Spleen (tissue), 7 donors: ENCODE measurements at regions not wholly inside any gene's neighbourhood (a gene's known extent, or its start where the extent isn't known, plus 50 kb on each side); places are given as distances from the start of the nearest gene placed in this dataset.

Source experiments
- POLR2AphosphoS5 ChIP-seq, 3 donors: sonication (generic); formaldehyde crosslinking; IDR thresholded peaks; one replicate each; pipeline ENCODE4 v1.5.1; 2017; ENCODE audit warnings: antibody characterized with exemption in 3 of 3
- TF ChIP-seq, protein P1 (sequence below), 11 experiments: fragments of 200-600 bp in 7 of 11; fragments of 450-650 bp in 4 of 11; sonication (generic) in 4 of 11; IDR thresholded peaks in 8 of 11; conservative IDR thresholded peaks in 3 of 11; 1 replicate in 7 of 11; 2 replicates in 4 of 11; pipeline versions ENCODE4 v1.4.0 to v1.8.0; 2016 to 2021; ENCODE audit warnings: antibody characterized with exemption in 11 of 11, inconsistent platforms in 4 of 11, mild to moderate bottlenecking in 1 of 11
- donor health status: DM: no; HTN: no; CAD: no; lungs with moderate emphysema.
- donor health status: DM: no; HTN: no; CAD: no.
- donor health status: DM: no; HTN: no; CAD: no.

DNA sequence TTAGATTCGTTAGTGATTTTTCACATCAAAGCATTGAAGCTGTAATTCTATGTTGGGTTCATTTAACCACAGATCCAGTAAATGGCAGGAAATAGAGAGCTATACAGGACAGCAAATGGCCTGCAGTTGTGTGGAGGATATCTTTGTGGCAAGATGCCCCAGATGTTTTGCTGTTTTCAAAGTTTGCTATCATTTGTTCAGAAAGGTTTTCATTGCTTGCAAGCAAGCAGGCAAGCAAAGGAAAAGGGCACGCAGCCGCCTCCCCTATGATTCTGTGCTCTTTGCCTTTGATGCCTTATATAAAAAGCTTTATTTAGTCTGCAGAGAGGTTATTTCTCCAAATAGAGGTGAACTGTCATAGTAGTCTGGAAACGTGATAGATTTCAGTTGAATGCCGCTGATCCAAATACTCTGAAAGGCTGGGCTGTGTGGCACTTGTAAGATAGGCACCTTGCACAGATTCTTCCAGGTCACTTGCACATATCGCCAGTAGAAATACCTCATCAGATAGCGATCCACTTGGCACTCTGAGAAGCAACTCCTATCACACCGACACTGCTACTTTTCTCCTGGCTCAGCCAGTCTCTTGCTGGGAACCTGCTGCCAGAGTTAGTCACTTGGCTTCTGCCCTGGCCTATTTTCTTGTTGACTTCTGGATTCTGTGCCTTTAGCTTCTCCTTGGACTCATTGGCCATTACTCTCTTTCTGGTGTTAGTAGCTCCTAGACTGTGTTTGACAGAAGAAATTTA lies 66.4 kb downstream of the UTRN start:
- TF ChIP-seq, protein P1, sequence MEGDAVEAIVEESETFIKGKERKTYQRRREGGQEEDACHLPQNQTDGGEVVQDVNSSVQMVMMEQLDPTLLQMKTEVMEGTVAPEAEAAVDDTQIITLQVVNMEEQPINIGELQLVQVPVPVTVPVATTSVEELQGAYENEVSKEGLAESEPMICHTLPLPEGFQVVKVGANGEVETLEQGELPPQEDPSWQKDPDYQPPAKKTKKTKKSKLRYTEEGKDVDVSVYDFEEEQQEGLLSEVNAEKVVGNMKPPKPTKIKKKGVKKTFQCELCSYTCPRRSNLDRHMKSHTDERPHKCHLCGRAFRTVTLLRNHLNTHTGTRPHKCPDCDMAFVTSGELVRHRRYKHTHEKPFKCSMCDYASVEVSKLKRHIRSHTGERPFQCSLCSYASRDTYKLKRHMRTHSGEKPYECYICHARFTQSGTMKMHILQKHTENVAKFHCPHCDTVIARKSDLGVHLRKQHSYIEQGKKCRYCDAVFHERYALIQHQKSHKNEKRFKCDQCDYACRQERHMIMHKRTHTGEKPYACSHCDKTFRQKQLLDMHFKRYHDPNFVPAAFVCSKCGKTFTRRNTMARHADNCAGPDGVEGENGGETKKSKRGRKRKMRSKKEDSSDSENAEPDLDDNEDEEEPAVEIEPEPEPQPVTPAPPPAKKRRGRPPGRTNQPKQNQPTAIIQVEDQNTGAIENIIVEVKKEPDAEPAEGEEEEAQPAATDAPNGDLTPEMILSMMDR (IDR thresholded peaks at IDR 0.05 in 8 of 11, conservative IDR thresholded peaks at IDR 0.05 in 3 of 11): no peak
- TF ChIP-seq POLR2AphosphoS5 (IDR thresholded peaks at IDR 0.05): no peak
